SK-N-MC (cell line): ENCODE measurements at regions not wholly inside any gene's neighbourhood (a gene's known extent, or its start where the extent isn't known, plus 50 kb on each side); places are given as distances from the start of the nearest gene placed in this dataset.

Source experiments
- EZH2 ChIP-seq: fragments of 200-600 bp; sonication (generic); IDR thresholded peaks from one replicate; pipeline ENCODE4 v1.6.1; 2017; ENCODE audit warnings: antibody characterized with exemption
- FOXP2 ChIP-seq: optimal IDR thresholded peaks from 2 replicates; pipeline ENCODE3; 2011; ENCODE audit warnings: mild to moderate bottlenecking, moderate library complexity; ENCODE audit not compliant: insufficient read depth; ENCODE audit errors: extremely low read length, control extremely low read depth
- POLR2AphosphoS5 ChIP-seq: IDR thresholded peaks from 2 replicates; pipeline ENCODE4 v1.6.1; 2012; ENCODE audit warnings: mild to moderate bottlenecking, low read depth, low read length, borderline replicate concordance

- TF ChIP-seq POLR2AphosphoS5: no peak
- TF ChIP-seq EZH2: no peak
- TF ChIP-seq FOXP2: no peak
These were observed 167.1 kb upstream of the C1QTNF7 start for GRCh38 chr4:15260758-15261157.
